PC-3 (cell line): ENCODE measurements at regions not wholly inside any gene's neighbourhood (a gene's known extent, or its start where the extent isn't known, plus 50 kb on each side); places are given as distances from the start of the nearest gene placed in this dataset.
"Not testable (repeated sequence)": the region's sequence is repeated elsewhere in the genome, so short reads cannot be mapped to it uniquely, and the experiment has no call there.

Experiments
- CTCF ChIP-seq: fragments of 300-600 bp; sonication (generic); conservative IDR thresholded peaks from 2 replicates; pipeline ENCODE4 v1.5.1; 2017; ENCODE audit warnings: antibody characterized with exemption, low read depth, mild to moderate bottlenecking, low read length
- EZH2 ChIP-seq: fragments of 300-600 bp; sonication (generic); IDR thresholded peaks from one replicate; pipeline ENCODE4 v1.6.1; 2017; ENCODE audit warnings: antibody characterized with exemption, mild to moderate bottlenecking, low read length; ENCODE audit not compliant: unreplicated experiment
- EZH2phosphoT487 ChIP-seq: fragments of 300-600 bp; sonication (generic); IDR thresholded peaks from 2 replicates; pipeline ENCODE4 v1.6.1; 2018; ENCODE audit warnings: mild to moderate bottlenecking, antibody characterized with exemption, low read length, borderline replicate concordance

GRCh38 chr1:86644655-86645054, 59.7 kb upstream of the SH3GLB1 start:
- not testable (repeated sequence) for TF ChIP-seq CTCF, EZH2, EZH2phosphoT487
